Left renal cortex interstitium (tissue), 4 donors: ENCODE measurements at regions not wholly inside any gene's neighbourhood (a gene's known extent, or its start where the extent isn't known, plus 50 kb on each side); places are given as distances from the start of the nearest gene placed in this dataset.
"Not testable (repeated sequence)": the region's sequence is repeated elsewhere in the genome, so short reads cannot be mapped to it uniquely, and the experiment has no call there.

Experiments
- DNase-seq, 4 donors: peaks; one replicate each; pipeline ENCODE4 v3.0.0-alpha.2; 2013; ENCODE audit warnings: low read depth in 4 of 4, low spot score in 2 of 4, missing footprints in 1 of 4

DNA sequence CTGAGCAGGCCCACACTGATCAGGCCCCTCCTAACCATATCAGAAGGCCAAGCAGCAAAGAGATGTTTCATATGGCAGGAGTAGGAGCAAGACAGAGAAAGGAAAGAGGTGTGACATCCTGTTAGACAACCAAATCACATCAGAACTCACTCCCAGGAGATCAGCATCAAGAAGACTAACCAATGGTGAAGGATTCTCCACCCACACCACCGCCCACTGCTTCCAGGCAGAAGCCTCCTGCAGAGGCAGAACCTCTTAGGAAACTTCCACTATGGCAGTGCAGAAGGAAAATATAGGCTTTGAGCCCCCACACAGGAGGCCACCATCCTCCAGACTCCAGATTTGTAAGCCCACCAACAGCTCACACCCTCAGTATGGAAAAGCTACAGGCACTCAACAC, 624.7 kb upstream of the DEFB115 start:
- DNase-seq, result not testable (repeated sequence)

DNA sequence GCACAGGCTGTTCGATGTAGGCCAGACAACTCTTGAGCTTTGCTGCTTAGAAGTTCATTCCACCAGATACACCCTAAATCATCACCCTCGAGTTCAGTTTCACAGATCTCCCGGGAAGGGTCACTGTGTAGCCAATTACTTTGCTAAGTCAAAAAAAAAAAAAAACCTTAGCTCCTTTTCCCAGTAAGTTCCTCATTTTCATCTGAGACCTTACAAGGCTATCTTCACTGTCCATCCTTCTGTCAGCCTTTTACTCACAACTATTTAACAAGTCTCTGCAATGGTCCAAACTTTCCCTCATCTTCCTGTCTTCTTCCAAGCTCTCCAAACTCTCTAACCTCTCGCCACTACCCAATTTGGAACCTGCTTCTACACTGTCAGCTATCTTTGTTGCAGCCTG, 615.9 kb upstream of the DEFB115 start:
- DNase-seq, result not testable (repeated sequence)

DNA sequence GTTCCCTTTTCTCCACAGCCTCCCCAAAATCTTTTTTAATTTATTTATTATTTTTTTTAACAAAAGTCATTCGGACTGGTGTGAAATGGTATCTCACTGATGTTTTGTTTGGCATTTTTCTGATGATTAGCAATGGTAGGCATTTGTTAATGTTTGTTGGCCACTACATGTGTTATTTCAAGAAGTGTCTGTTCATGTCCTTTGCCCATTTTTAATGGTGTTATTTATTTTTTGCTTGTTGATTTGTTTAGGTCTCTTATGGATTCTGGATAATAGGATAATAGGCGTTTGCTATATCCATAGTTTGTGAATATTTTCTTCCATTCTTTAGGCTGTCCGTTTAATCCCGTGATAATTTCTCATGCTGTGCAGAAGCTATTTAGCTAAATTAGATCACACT, 596.5 kb upstream of the DEFB115 start:
- not testable (repeated sequence) for DNase-seq

DNA sequence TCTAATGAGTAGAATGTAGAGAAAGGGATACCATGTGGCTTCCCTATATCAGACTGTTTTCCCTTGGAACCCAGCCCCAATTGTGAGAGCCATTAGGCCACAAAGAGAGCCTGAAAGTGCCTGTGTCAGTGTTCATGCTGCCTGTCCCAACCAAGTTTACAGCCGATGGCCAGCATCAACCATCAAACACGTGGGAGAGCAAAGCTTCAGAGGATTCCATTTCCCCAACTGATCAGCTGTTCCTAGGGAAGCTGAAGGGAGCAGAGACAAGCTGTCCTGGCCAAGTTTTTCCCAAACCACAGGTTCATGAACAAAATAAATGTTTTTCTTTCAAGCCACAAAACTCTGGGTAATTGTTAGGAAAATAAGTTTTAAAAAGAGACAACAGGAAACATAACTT, 589.0 kb upstream of the DEFB115 start:
- not testable (repeated sequence) for DNase-seq

DNA sequence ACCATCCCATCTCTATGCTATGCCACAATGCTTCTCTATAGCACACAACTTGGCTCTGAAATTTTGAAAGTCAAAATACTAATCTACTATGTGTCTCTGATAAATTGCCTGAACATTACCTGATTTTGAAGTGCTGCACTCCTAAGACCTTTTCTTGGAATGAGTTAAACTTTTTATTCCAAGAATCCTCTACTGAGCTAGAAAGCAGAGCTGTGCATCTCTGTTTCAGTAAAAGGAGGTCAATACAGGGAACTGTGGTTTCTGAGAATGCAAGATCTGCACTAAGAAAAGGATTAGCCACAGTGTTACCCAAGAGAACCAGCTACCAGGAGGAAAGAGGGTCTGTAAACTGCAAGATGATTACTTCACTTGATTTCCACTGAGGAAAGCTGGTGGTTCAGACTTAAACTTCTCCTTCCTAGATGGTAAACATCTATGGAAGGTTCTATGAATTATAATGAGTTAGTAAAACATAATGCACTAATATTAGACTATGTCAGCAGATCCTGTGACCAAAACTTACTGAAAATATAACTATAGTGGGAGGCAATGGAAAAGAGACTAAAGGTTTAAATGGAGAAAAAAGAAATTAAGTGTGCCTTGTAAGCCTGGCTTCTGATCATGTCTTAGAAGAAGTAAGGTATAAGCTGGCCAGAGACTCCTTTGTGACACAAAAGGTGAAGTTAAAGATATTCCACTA, 588.0 kb upstream of the DEFB115 start:
- DNase-seq, result not testable (repeated sequence)

DNA sequence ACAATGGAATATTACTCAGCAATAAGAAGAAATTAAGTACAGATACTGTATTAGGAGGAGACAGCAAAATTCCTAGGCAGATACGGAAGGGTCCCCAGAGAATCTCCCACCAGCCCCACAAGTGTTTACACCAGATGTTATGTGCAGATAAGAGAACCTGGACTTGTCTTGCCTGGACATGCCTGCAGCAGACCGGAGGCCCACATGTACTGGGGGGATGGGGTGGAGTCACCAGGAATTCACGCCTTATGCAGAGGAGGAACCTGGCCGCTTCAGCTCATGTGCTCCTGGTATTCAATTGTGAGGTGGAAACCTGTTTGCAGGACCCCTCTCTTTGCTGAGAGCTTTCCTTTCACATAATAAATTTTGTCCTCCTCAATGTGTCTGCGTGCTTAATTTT, 586.3 kb upstream of the DEFB115 start:
- not testable (repeated sequence) for DNase-seq

DNA sequence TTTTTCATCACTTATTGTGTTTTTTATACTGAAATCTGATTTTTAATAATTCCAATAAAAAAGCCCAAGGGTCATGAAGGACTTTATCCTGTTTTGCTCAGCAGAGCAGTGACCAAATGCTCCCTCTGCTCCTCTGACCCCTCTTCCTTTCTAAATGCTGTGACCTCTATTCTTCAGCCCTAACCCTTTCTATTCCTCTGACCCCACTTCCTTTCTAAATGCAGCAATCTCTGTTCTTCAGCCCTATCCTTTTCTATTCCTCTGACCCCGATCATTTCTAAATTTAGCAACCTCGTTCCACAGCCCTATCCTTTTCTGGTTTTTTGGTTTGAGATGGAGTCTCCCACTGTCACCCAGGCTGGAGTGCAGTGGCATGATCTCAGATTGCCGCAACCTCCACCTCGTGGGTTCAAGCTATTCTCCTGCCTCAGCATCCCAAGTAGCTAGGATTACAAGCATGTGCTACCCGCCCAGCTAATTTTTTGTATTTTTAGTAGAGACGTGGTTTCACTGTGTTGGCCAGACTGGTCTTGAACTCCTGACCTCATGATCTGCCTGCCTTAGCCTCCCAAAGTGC, 581.4 kb upstream of the DEFB115 start:
- not testable (repeated sequence) for DNase-seq

DNA sequence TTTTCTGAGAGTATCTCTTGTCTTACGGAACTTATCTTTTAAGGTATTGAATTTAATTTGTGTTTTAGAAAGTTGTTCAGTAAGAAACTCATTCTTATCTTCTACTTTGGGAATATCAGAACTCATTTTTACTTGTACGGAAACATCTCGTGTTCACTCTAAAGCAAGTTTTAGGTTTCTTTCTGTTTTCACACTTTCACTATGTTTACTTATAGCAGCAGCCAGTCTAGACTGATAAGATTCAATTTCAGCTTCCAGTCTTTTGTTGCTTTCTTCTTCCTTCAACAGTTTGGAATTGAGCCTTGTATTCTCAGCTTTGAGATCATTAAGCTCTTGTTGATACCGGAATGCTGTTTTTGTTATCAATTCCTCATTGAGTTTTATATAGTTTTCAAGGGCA, 575.2 kb upstream of the DEFB115 start:
- not testable (repeated sequence) for DNase-seq

DNA sequence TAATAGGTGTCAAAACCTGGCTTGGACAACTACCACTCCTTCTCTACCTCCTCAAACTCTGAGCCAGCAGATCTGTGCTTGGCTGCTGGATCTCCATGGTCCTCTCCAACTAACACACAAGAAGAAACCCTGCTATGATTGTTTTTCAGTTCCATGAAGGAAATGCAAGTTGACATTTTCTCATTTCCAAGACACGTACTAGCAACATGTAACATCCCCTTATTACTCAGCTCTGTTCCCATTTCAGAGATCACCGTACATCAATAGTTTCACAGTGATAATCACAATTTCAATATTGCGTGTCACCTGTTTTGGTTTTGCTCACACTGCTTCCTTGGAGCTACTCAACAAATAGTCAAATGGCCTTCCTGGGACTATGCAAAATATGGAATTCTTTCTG, 544.6 kb upstream of the DEFB115 start:
- not testable (repeated sequence) for DNase-seq

DNA sequence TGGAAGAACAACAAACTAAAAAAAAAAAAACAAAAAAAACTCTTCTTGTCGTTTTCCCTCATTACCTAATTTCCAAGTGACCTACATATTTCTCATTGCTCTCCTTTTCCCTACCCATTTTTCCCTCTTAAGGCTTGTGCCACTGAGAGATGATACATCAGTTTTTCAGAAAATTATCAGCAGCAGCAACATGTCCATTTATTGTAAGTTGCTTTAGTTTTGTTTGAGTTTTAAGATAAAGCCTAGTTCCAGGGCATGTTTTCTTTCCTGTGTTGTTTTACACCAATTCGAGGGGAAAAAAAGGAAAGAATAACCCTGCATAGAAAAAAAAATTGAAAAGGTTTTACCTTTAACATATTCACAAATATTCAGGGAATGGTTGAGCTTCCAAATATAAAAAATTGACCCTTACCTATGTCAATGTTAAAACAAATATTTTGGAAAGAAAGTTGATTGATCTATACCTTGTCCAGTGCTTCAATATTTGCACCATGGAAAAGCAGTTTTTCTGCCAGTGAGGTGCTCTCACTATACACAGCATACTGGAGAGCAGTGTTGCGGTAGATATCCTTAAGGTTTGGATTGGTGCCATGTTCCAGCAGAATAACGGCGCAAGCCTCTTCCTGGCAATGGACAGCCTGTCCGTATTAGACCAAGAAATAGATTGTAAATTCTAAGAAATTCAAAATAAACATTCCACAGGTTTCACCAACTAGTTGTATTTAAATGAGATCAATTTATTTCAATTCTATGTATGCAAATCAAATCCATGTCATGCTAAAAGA, 537.9 kb upstream of the DEFB115 start:
- not testable (repeated sequence) for DNase-seq

DNA sequence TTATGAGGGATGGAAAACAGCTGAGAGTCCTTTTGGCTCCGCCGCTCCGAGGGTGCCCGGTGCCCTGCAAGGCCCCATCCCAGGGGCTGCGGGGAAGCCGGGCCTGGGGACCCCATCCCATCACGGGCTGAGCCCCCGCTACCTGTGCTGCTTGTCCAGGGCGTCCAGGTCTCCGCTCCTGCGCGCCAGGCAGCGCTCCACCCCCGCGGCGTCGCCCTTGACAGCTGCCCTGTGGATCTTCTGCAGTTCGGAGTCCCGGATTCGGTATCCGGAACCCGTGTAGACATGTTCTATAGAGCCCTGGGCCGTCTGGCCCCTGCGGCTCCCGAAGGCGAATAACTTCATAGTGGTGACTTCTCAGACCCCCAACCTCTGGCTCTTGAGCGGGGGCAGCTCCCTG, 534.0 kb upstream of the DEFB115 start:
- not testable (repeated sequence) for DNase-seq

DNA sequence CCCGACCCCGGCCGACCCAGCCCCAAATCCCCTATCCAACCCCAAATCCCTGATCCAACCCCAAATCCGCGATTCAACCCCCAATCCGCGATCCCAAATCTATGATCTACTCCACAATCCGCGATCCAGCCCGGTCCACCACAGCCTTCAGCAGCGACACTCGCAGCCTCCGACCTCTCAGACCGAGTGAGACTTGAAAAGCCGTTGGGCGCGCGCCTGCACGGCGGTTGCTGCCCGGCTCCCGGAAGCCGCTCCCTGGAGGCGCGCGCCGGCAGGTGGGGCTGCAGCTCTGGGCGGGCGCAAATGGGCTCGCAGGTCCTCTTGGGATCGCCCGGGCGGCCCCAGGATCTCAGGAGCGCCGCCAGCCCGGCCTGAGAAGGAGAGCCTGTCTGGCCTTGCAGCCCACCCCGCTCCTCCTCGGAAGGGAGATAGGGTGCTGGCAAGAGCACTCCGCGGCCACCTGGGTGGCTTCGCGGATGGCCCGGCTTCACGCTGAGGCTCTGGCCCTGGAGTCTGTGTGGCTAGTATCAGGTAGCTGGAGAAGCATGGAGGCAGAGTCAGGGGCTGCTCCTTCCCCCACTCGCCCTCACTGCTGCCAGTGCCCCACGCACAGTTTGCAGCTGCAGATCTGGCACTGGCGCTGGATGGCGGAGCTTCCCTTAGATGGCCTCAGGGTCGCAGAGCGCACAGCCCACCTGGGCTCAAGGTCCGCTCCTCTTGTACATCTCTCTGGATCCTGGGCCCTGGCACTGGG, 533.4 kb upstream of the DEFB115 start:
- peak in 2 of 4 donors; percentile 18 to 48 for DNase-seq

DNA sequence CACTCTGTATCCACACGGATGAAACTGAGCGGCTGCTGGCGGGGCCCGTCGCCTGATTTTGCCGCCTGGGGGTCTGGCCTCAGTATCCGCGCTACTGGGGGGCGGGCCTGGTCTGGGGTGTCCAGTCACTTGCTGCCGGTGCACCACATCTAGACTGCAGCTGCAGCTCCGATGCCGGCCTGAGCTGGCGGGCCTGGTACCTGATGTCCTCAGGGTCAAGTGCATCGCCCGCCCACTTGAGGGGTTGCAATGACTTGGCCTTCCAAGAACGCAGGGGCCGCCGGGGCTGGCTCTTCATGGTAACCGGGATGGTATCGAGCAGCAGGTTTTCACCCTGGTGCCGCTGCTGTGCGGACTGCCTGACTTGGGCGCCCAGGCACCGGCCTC, 532.8 kb upstream of the DEFB115 start:
- DNase-seq, result not testable (repeated sequence)

DNA sequence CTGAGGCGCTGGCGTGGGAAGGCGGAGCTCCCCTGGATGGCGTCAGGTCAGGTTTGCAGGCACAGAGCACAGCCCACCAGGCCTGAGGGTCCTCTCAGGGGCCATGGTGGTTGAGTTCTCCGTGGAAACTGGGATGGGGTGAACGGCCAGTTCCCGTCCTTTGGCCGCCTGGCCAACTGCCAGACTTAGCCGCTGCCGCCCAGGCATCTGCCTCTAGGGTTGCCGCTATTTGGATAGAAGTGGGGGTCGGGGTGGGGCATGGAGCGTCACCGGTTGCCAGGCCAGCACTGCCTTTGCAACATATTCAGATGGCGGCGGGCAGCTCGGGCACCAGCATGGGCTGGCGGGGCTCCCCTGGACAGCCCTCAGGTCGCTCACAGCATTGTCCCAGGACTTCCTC, 532.3 kb upstream of the DEFB115 start:
- not testable (repeated sequence) for DNase-seq

DNA sequence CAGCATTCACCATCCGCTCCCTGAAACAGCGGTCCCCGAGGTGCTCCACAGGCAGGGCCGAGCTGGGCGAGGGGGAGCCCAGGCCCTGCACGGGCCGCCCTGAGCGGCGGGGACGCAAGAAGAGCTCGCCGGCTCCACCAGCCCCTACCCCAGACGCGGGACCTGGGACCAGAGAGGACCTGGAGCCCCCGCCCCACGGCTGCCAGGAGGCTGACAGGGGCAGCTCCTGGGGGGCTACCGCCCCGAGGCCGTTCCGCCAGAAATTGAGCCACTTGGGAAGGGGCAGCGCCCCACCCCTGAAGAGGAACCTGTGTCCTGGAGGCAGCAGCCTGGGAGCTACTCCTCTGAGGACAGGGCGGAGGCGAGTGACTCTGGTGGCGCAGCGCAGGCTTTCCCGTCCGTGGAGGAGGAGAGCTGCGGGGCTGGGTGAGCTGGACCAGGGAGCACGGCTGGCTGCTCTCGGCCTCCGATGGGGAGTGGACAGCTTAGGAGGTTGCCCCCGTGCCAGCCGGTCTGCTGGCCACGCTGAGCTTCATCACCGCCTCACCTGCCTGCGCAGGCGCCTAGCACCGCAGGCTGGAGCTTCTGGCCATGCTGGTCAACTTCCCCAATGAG, 529.1 kb upstream of the DEFB115 start:
- not testable (repeated sequence) for DNase-seq
